GM18873 (cell line): ENCODE measurements at regions not wholly inside any gene's neighbourhood (a gene's known extent, or its start where the extent isn't known, plus 50 kb on each side); places are given as distances from the start of the nearest gene placed in this dataset.

Experiments used
- ATAC-seq: cut with Tn5 transposase; IDR thresholded peaks from one replicate; pipeline ENCODE4 v1.9.1; 2021; ENCODE audit warnings: mild to moderate bottlenecking, moderate library complexity, moderate number of reproducible peaks; ENCODE audit not compliant: unreplicated experiment, low FRiP score

- no peak for ATAC-seq
Measured at GRCh38 chr7:41633690-41634089, 69.2 kb downstream of the INHBA start.

DNA sequence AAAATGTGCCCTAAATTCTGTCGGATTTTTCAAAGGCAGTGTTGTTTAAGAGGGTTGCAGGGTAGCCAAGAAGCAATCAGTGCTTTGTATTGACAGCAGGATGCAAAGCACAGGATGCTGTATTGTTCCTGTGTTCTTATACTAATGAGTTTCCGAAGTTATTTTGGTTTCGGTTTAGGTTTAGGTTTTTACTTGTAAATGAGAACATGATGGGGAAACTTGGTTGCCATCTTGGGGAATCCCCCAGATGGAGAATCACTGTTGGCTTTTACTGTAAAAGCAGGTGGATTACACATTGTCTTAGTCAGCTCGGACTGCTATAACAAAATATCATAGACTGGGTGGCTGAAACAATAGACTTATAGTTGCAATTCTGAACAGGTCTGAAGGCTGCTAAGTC, 72.1 kb downstream of the INHBA start:
- peak; percentile 94 for ATAC-seq

DNA sequence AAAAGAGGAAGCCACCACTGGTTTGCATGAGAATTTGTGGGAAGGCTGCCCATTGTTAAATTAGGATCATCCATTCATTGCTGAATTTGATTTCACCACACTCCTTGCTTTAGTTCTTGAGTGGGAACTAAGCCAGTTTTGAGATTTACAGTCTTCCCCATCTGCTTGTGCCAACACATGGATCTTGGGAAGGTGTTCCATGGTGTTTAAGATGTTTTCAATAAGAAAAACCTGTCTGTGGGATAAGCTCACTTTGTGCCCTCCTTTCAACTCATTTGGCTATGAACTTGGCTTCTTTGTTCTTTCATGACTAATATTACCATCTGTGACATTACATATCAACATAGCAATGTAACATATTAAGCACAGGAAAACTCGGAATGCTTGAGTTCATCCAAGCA, 73.2 kb downstream of the INHBA start:
- no peak for ATAC-seq

- ATAC-seq, result no peak
Measured at GRCh38 chr7:41628901-41629300, 74.0 kb downstream of the INHBA start.

GRCh38 chr7:41627645-41628298, 75.1 kb downstream of the INHBA start:
- ATAC-seq, result no peak

- ATAC-seq, result no peak
Measured at GRCh38 chr7:41624818-41625217, 78.1 kb downstream of the INHBA start.

GRCh38 chr7:41621953-41622831, 80.7 kb downstream of the INHBA start:
- ATAC-seq, result no peak

- no peak for ATAC-seq
Measured at GRCh38 chr7:41617987-41618386, 84.9 kb downstream of the INHBA start.

DNA sequence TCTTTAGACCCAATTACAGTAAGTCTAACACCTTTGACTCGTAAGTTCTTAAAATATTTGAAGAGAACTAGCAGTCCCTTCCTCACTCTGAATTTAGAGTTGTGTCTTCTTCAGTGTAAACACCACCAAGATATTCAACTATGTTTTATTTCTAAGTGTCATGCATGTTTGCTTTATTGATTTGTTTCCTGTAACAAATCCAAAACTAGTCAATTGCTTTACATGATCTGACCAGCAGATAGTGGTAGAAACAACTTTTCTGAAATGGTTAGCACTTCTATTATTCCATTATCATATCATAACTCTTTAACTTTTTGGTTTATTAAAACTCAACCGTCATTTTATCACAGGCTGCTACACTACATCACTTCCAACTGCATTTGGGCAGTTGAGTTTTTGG, 90.1 kb downstream of the INHBA start:
- ATAC-seq, result no peak

GRCh38 chr7:41612386-41612785, 90.5 kb downstream of the INHBA start:
- no peak for ATAC-seq

DNA sequence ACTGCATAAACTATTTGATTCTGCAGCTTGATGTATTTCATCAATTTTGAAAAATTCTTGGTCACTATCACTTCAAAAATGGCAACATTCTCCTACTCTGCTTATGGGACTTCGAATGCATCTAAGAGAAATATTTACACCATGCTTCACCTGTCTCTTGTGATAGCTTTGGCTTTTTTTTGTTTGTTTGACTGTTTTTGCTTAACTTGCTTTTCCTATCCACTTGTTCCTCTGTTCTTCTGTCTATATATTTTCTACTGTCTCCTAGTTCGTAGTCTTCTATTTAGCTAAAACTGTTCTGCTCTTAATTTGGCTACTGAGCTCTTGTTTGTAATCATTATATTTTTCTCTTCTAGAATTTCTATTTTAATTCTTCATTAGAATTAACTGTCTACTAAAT, 94.4 kb downstream of the INHBA start:
- no peak for ATAC-seq

DNA sequence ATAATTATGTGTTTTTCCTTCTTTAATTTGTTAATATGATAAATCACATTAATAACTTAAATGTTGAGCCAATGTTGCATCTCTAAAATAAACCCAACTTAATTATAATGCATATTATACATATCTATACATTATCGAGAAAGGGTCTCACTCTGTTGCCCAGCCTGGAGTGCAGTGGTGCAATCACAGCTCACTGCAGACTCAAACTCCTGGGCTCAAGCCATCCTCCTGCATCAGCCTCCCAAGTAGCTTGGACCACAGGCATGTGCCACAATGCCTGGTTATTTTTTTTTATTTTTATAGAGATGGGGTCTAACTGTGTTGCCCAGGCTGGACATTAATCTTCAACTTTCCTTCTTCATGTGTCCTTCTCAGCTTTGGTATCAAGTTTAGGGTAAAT, 98.9 kb downstream of the INHBA start:
- ATAC-seq, result no peak

DNA sequence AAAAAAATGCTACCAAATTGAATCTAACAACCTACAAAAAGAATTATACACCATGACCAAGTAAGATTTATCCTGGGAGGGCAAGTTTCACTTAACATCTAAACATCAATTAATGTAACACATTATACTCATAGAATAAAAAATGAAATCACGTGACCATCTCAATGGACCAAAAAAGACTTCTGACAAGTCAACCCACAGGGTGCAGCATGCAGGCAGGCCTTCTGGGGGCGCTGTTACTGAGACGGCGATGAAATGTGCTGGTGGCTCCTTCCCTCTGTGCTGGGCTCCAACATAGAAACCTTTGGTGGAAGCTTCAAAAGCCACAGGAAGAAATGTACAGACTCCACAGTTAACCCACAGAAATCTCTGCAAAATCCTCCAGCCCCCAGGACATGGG, 103.1 kb downstream of the INHBA start:
- no peak for ATAC-seq

DNA sequence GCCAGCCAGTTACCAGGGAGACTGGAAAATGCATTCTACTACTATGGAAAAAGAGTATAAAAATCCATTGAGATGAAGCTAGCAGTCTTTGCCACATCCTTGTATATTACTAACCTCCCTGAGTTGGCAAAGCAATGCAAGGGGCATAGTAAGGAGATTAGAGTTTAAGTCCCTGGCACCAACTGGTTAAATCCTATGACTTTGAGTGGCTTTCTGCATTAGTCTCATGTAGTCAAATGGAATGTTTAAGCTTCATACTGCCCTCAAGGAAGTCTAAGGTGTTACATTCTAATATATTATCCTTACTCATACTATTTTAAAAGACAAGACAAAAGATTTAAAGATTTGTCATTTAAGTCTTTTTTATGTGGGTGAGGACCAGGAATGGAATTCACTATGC, 110.1 kb downstream of the INHBA start:
- ATAC-seq, result no peak

GRCh38 chr7:41592236-41592635, 110.7 kb downstream of the INHBA start:
- ATAC-seq, result no peak

DNA sequence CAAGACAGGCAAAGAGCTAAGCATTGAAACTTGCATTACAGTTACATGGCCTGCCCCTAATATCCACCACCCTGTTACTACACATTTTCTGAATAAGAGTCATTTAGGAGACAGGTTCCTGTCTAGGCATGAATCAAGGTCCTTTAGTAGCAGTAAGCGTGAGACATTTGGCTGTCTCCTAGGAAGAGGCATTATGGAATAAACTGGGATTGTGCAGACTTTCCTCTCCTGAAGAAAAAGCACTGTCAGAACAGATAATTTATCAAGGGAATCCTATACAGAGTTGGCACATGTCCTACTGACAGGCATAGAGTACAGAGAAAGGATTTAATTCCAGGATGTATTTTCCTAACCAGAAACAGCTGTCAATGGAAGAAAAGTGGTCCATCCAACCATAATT, 111.9 kb downstream of the INHBA start:
- ATAC-seq, result no peak

- no peak for ATAC-seq
Measured at GRCh38 chr7:41588341-41588740, 114.5 kb downstream of the INHBA start.

GRCh38 chr7:41586931-41587640, 115.8 kb downstream of the INHBA start:
- no peak for ATAC-seq

- no peak for ATAC-seq
Measured at GRCh38 chr7:41584746-41585145, 118.1 kb downstream of the INHBA start.

GRCh38 chr7:41582116-41582515, 120.8 kb downstream of the INHBA start:
- ATAC-seq, result no peak

- no peak for ATAC-seq
Measured at GRCh38 chr7:41581041-41581440, 121.8 kb downstream of the INHBA start.
